Mucosa of stomach (tissue), 1 donor: ENCODE measurements at regions not wholly inside any gene's neighbourhood (a gene's known extent, or its start where the extent isn't known, plus 50 kb on each side); places are given as distances from the start of the nearest gene placed in this dataset.

Experiments
- H3K27me3 ChIP-seq: one replicate; pipeline ENCODE4 v1.7.0; 2013; ENCODE audit warnings: mild to moderate bottlenecking, low read length; ENCODE audit not compliant: control insufficient read depth, insufficient read depth
- H3K36me3 ChIP-seq: one replicate; pipeline ENCODE4 v1.7.0; 2013; ENCODE audit warnings: low read length; ENCODE audit not compliant: control insufficient read depth, insufficient read depth
- H3K4me1 ChIP-seq: one replicate; pipeline ENCODE4 v1.7.0; 2013; ENCODE audit warnings: mild to moderate bottlenecking, low read length; ENCODE audit not compliant: control insufficient read depth, insufficient read depth
- H3K4me3 ChIP-seq: one replicate; pipeline ENCODE4 v1.7.0; 2013; ENCODE audit warnings: low read length
- H3K9ac ChIP-seq: one replicate; pipeline ENCODE4 v1.7.0; 2013; ENCODE audit warnings: mild to moderate bottlenecking, low read length, moderate library complexity
- H3K9me3 ChIP-seq: one replicate; pipeline ENCODE4 v1.7.0; 2013; ENCODE audit warnings: mild to moderate bottlenecking, low read length, moderate library complexity; ENCODE audit not compliant: control insufficient read depth
- donor health status: Pancreatic carcinoma.

DNA sequence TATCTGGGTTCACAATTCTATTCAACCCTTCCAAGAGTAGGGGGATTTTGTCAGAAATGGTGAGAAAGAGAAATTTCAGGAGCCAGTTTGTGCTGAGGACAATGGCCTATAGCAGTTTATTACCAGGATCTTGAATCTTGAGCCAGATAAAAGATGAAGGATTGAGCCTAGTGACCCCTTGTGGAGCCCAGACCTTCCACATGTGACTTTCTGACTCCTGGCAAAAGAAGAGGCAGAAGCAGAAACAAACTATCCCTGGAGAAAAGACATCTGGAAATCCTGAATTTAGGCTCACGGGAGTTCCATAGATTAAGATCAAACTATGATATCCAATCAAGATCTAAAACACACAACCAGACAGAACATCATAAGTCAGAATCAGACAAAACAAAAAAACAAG is 60.9 kb upstream of the CHRM2 start:
- Histone ChIP-seq H3K9me3 (no peaks in the 10 kb centered on the region), H3K27me3 (no peaks in the 10 kb centered on the region), H3K36me3 (no peaks in the 10 kb centered on the region), H3K4me3 (no peak overlapping the region), H3K9ac (no peak overlapping the region), H3K4me1 (no peaks in the 10 kb centered on the region)

DNA sequence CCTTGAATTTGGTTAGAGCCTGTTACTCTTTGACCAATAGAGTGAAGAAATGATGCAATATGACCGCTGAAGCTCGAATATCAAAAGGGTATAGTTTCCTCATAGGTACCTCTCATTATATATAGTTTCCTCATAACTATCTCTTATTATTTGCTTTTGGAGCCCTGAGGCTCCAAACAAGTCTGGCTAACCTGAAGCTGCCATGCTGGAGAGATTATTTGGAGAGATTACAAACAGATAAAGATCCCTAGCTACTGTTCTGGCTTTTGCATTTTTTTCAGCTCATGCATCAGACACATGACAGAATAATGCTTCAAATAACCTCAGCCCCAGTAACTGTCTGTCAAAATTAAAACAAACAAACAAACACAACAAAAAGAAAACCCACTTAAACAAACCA is 65.4 kb upstream of the CHRM2 start:
- H3K27me3 ChIP-seq: no peaks in the 10 kb centered on the region
- H3K4me3 ChIP-seq: no peak overlapping the region
- H3K9ac ChIP-seq: no peak overlapping the region
- H3K9me3 ChIP-seq: no peaks in the 10 kb centered on the region
- H3K4me1 ChIP-seq: no peaks in the 10 kb centered on the region
- no peaks in the 10 kb centered on the region for H3K36me3 ChIP-seq

DNA sequence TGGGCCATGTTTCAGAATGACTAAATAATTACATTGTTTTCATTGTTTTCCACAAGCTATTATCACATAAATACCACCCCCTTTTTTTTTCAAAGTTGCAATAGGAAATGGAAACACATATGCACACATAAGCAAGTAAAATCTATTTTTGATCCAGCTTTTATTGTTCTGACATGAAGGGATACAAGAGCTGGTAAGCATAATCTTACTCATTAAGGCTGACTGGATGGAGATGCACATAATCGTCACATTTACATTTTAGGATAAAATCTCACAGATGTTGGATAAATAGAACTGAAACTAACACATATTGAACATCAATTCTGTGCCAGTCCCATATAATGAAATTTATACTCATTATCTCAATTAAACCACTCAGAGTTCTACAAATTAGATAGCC is 84.5 kb upstream of the CHRM2 start:
- Histone ChIP-seq H3K9ac (no peak overlapping the region), H3K27me3 (no peaks in the 10 kb centered on the region), H3K4me3 (no peak overlapping the region), H3K4me1 (no peaks in the 10 kb centered on the region), H3K36me3 (no peaks in the 10 kb centered on the region), H3K9me3 (no peaks in the 10 kb centered on the region)

DNA sequence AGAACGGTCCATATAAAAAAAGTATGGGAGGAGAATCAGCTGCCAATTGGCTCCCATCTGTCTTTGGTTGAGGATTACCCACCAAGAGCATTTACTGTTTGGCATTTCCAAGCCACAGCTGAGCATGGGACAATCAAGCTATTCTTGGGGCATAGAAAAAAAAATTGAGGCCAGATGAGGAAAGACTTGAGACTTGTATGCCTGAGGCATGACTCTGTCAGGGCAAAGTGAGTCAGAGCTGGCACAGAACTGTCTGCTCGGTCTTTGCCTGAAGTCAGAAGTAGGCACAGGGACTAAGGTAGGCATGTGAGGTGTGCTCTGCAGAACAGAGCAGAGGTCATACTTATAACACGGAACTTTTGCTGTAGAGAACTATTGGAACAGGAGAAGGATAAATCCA is 126.5 kb upstream of the CHRM2 start:
- Histone ChIP-seq H3K27me3 (no peaks in the 10 kb centered on the region), H3K4me3 (no peak overlapping the region), H3K4me1 (no peaks in the 10 kb centered on the region), H3K9me3 (no peaks in the 10 kb centered on the region), H3K9ac (no peak overlapping the region), H3K36me3 (no peaks in the 10 kb centered on the region)

DNA sequence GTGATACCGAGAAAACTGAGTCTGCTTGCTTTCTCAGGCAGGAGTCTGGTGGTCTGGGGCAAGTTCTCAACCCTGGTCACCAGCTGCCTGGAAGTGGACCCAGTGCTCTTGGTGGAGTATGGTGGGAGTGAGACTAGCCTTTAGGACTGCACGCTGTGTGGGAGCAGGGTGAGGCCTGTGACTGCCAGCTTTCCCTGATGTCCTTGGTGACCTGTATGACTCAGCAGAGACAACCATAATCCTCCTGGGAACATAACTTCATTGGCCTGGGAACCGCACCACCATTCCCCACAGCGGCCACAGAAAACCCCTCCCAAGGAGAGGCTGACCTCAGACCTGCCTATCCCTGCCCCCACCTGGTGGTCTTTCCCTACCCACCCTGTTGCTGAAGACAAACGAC is 139.5 kb upstream of the CHRM2 start:
- no peaks in the 10 kb centered on the region for H3K36me3 ChIP-seq
- H3K4me1 ChIP-seq: no peaks in the 10 kb centered on the region
- no peak overlapping the region for H3K4me3 ChIP-seq
- H3K9me3 ChIP-seq: no peaks in the 10 kb centered on the region
- H3K27me3 ChIP-seq: no peaks in the 10 kb centered on the region
- no peak overlapping the region for H3K9ac ChIP-seq

DNA sequence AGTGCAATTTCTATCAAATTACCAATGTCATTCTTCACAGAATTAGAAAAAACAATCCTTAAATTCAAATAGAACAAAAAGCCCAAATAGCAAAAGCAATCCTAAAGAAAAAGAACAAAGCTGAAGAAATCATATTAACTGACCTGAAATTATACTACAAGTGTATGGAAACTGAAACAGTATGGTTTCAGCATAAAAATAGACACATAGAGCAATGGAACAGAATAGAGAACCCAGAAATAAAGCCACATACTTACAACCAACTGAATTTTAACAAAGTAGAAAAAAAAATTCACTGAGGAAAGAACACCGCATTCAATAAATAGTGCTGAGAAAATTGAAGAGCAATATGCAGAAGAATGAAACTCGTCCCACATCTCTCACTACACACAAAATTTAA is 142.0 kb upstream of the CHRM2 start:
- Histone ChIP-seq H3K4me3 (no peak overlapping the region), H3K4me1 (no peaks in the 10 kb centered on the region), H3K36me3 (no peaks in the 10 kb centered on the region), H3K9ac (no peak overlapping the region), H3K9me3 (no peaks in the 10 kb centered on the region), H3K27me3 (no peaks in the 10 kb centered on the region)

DNA sequence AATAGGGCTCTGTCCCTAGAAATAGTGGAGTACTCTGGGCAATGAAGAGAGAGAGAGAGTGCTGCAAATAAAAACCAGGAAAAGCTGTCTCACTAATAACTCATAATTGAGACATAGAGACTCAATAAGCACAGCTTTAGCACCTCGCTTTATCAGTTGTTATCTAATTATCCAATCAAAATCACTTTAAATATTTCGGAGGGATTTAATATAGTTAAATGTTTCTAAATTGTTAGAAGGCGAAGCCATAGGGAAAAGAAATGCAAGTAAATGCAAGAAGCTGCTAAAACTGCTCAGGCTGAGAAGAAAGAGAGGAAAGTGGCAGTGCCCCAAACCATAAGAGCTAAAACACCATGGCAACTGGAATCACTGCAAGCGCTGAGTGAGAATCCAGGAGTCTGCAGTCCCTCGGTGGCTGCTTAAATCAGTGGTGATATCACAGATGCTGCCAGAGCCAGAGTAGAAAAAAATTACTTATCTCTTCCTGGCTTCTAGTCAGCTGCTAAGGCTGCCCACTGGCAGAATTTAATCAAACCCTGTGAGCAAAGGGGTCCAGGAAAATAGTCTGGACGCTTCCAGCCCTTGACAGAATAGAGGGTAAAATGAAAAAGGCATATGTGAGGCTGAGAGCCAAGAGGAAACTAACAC is 150.4 kb upstream of the CHRM2 start:
- H3K4me3 ChIP-seq: no peak overlapping the region
- no peaks in the 10 kb centered on the region for H3K27me3 ChIP-seq
- H3K4me1 ChIP-seq: no peaks in the 10 kb centered on the region

DNA sequence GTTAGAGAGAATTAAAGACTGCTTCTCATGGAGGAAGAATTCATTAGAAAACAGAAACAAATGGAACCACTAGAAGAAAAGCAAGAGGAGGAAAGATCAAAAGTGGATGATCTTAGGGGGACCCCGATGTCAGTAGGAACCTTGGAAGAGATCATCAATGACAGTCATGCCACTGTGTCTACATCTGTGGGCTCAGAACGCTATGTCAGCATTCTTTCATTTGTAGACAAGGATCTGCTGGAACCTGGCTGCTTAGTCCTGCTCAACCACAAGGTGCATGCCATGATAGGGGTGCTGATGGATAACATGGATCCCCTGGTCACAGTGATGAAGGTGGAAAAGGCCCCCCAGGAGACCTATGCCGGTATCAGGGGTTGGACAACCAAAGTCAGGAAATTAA is 154.4 kb upstream of the CHRM2 start:
- Histone ChIP-seq H3K9ac (no peak overlapping the region), H3K27me3 (no peaks in the 10 kb centered on the region), H3K4me1 (no peaks in the 10 kb centered on the region), H3K4me3 (no peak overlapping the region), H3K9me3 (no peaks in the 10 kb centered on the region), H3K36me3 (no peaks in the 10 kb centered on the region)

More for the DNA sequence above, 150.4 kb upstream of the CHRM2 start:
- Histone ChIP-seq H3K9ac (no peak overlapping the region), H3K36me3 (no peaks in the 10 kb centered on the region), H3K9me3 (no peaks in the 10 kb centered on the region)

DNA sequence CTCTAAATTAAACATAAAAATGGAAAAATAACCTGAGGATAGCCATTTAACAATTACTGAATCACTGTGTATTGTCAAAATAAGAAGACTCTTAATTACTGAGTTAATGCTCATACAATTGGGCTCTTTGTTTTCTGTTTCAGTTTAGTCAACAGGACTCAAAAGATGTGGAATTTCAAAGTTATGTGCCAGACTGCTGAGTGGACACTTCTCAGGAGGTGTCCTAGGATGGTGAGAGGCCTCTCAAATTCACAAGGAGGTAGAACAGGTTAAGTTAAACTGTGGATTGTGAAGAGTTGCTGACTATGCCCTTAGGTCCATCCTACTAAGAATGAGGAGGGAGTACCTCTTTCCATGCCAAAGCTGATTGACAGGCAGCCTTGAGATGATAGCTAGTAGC is 157.7 kb upstream of the CHRM2 start:
- H3K27me3 ChIP-seq: no peaks in the 10 kb centered on the region
- H3K4me3 ChIP-seq: no peak overlapping the region
- H3K9me3 ChIP-seq: no peaks in the 10 kb centered on the region
- no peaks in the 10 kb centered on the region for H3K4me1 ChIP-seq
- H3K9ac ChIP-seq: no peak overlapping the region
- H3K36me3 ChIP-seq: no peaks in the 10 kb centered on the region

DNA sequence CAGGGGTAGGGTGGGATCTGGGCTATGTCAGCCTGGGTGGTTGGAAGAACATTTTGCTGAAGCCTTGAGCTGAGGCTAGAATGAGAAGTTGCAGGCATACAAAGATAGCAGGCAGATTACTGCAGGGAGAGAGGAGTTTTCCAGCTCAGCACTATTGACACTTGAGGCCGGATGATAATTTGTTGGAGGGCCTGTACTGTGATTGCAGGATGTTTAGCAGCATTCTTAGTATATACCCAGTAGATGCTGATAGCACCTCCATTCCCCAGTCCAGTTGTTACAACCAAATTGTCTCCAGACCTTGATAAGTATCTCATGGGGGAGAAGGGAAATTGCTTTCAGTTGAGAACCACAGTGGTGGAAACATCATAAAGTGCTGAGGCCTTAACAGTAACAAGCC is 158.6 kb upstream of the CHRM2 start:
- no peaks in the 10 kb centered on the region for H3K27me3 ChIP-seq
- H3K9me3 ChIP-seq: no peaks in the 10 kb centered on the region
- no peaks in the 10 kb centered on the region for H3K36me3 ChIP-seq

DNA sequence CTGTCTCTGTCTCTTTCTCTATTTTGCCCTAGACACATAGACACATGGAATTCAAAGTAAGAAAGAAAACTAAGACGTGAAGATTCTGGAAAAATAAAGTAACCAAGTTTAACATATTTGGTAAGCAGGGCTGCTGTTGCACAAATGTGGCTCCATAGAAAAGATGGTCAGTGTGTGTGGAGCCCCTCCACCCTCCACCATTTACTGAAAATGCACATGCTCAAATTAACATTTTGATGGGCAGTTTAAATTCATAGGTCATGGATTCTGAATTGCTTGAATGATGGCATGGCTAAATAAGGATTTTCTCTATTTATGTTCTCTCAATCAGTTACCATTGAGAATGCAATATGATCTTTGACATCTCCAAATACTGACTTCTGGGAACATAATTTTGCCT is 165.5 kb upstream of the CHRM2 start:
- no peak overlapping the region for H3K9ac ChIP-seq
- H3K9me3 ChIP-seq: no peaks in the 10 kb centered on the region
- no peaks in the 10 kb centered on the region for H3K4me1 ChIP-seq
- no peak overlapping the region for H3K4me3 ChIP-seq
- H3K36me3 ChIP-seq: no peaks in the 10 kb centered on the region
- H3K27me3 ChIP-seq: no peaks in the 10 kb centered on the region

More for the DNA sequence above, 158.6 kb upstream of the CHRM2 start:
- Histone ChIP-seq H3K4me1 (no peaks in the 10 kb centered on the region), H3K9ac (no peak overlapping the region), H3K4me3 (no peak overlapping the region)

DNA sequence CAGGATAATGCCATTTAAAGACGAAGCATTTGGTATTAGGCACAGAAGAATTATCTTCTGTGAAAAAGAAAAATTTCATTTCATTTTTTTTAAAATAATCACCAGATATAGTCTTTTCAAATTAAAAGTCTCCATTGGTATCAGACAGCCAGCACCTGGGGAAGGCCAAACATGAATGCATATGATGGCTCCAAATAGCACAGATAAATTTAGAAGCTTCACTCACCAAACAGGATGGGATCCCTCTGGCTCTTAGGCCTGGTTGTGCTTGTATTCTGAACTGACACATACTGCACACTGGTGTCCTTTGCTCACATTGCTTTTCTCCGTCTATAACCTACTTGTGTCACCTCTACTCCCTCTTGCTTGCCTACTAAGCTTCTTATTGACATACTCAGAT is 169.5 kb upstream of the CHRM2 start:
- H3K4me1 ChIP-seq: no peaks in the 10 kb centered on the region
- H3K9ac ChIP-seq: no peak overlapping the region
- no peaks in the 10 kb centered on the region for H3K27me3 ChIP-seq
- no peaks in the 10 kb centered on the region for H3K9me3 ChIP-seq
- no peaks in the 10 kb centered on the region for H3K36me3 ChIP-seq
- H3K4me3 ChIP-seq: no peak overlapping the region

DNA sequence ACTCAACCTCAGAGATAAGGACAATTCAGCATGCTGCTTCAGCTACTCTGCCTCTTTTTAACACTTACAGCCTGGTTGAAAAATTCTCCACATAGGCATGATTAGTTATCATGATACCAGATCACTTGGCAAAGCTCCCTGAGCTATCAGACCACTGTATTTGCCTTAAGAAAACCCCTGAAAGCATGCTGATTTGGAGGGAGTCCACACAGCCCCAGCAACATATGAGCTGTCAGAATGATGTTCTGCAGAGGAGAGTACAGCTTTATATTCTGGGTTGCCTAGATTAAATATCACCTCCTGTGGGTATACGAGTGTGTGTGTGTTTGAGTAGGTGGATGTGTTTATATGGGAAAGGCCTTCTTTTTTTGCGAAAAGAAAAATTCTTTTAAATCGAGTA is 170.2 kb upstream of the CHRM2 start:
- Histone ChIP-seq H3K36me3 (no peaks in the 10 kb centered on the region), H3K9me3 (no peaks in the 10 kb centered on the region), H3K4me3 (no peak overlapping the region), H3K4me1 (no peaks in the 10 kb centered on the region), H3K9ac (no peak overlapping the region), H3K27me3 (no peaks in the 10 kb centered on the region)
